SK-N-MC (cell line): ENCODE measurements at regions not wholly inside any gene's neighbourhood (a gene's known extent, or its start where the extent isn't known, plus 50 kb on each side); places are given as distances from the start of the nearest gene placed in this dataset.

Source experiments
- DNase-seq: peaks from one replicate; pipeline ENCODE4 v3.0.0-alpha.2; 2011; ENCODE audit warnings: low read depth, low spot score
- H3K27ac ChIP-seq: fragments of 200-600 bp; sonication (generic); 2 replicates; pipeline ENCODE4 v1.5.1; 2016; ENCODE audit warnings: mixed run types
- H3K36me3 ChIP-seq: fragments of 200-600 bp; sonication (generic); 2 replicates; pipeline ENCODE4 v1.6.1; 2017; ENCODE audit warnings: antibody characterized with exemption, low read length, mixed read lengths; ENCODE audit not compliant: insufficient read depth
- H3K4me3 ChIP-seq: fragments of 200-600 bp; sonication (generic); 2 replicates; pipeline ENCODE4 v1.5.1; 2016
- H3K9ac ChIP-seq: fragments of 200-600 bp; sonication (generic); 2 replicates; pipeline ENCODE4 v1.8.0; 2017; ENCODE audit warnings: mixed run types, mixed read lengths; ENCODE audit not compliant: insufficient read length
- H3K9me3 ChIP-seq: fragments of 200-600 bp; sonication (generic); 2 replicates; pipeline ENCODE4 v1.6.1; 2017; ENCODE audit warnings: low read depth, mild to moderate bottlenecking, antibody characterized with exemption, low read length, moderate library complexity, mixed read lengths
- EZH2 ChIP-seq: fragments of 200-600 bp; sonication (generic); IDR thresholded peaks from one replicate; pipeline ENCODE4 v1.6.1; 2017; ENCODE audit warnings: antibody characterized with exemption
- FOXP2 ChIP-seq: optimal IDR thresholded peaks from 2 replicates; pipeline ENCODE3; 2011; ENCODE audit warnings: mild to moderate bottlenecking, moderate library complexity; ENCODE audit not compliant: insufficient read depth; ENCODE audit errors: extremely low read length, control extremely low read depth
- POLR2AphosphoS5 ChIP-seq: IDR thresholded peaks from 2 replicates; pipeline ENCODE4 v1.6.1; 2012; ENCODE audit warnings: mild to moderate bottlenecking, low read depth, low read length, borderline replicate concordance

- Histone ChIP-seq H3K27ac (no peak overlapping the region), H3K9ac (no peak overlapping the region), H3K9me3 (no peaks in the 10 kb centered on the region), H3K36me3 (no peaks in the 10 kb centered on the region), H3K4me3 (no peak overlapping the region)
- no peak for DNase-seq
- TF ChIP-seq EZH2 (no peak), POLR2AphosphoS5 (no peak), FOXP2 (no peak)
Observed at GRCh38 chrX:4754878-4755604, 1041.6 kb upstream of the PRKX start.

GRCh38 chrX:4741024-4741423 is 1027.6 kb upstream of the PRKX start:
- TF ChIP-seq FOXP2 = no peak
- no peak for TF ChIP-seq POLR2AphosphoS5
- TF ChIP-seq EZH2 = no peak
- no peak for DNase-seq
- Histone ChIP-seq H3K27ac (no peak overlapping the region), H3K9ac (no peak overlapping the region), H3K36me3 (no peaks in the 10 kb centered on the region), H3K9me3 (no peaks in the 10 kb centered on the region), H3K4me3 (no peak overlapping the region)

- TF ChIP-seq FOXP2 (no peak), EZH2 (no peak), POLR2AphosphoS5 (no peak)
- H3K9ac ChIP-seq = no peak overlapping the region
- no peaks in the 10 kb centered on the region for H3K36me3 ChIP-seq
- no peak for DNase-seq
- H3K9me3 ChIP-seq = no peaks in the 10 kb centered on the region
- H3K4me3 ChIP-seq = no peak overlapping the region
- no peak overlapping the region for H3K27ac ChIP-seq
Observed at GRCh38 chrX:4735299-4735698, 1021.9 kb upstream of the PRKX start.

GRCh38 chrX:4710618-4711433 is 997.4 kb upstream of the PRKX start:
- TF ChIP-seq POLR2AphosphoS5 (no peak), FOXP2 (no peak), EZH2 (no peak)
- Histone ChIP-seq H3K9me3 (no peaks in the 10 kb centered on the region), H3K27ac (no peak overlapping the region), H3K36me3 (no peaks in the 10 kb centered on the region), H3K4me3 (no peak overlapping the region), H3K9ac (no peak overlapping the region)
- no peak for DNase-seq

- DNase-seq = no peak
- no peak for TF ChIP-seq EZH2
- TF ChIP-seq FOXP2 = no peak
- TF ChIP-seq POLR2AphosphoS5 = no peak
Observed at GRCh38 chrX:4708970-4709760, 995.7 kb upstream of the PRKX start.

GRCh38 chrX:4706961-4707360 is 993.5 kb upstream of the PRKX start:
- no peak for DNase-seq
- Histone ChIP-seq H3K9me3 (no peaks in the 10 kb centered on the region), H3K27ac (no peak overlapping the region), H3K9ac (no peak overlapping the region), H3K4me3 (no peak overlapping the region), H3K36me3 (no peaks in the 10 kb centered on the region)
- TF ChIP-seq FOXP2 (no peak), EZH2 (no peak), POLR2AphosphoS5 (no peak)

More at GRCh38 chrX:4708970-4709760, 995.7 kb upstream of the PRKX start:
- H3K36me3 ChIP-seq = no peaks in the 10 kb centered on the region
- no peaks in the 10 kb centered on the region for H3K9me3 ChIP-seq
- H3K4me3 ChIP-seq = no peak overlapping the region
- H3K9ac ChIP-seq = no peak overlapping the region
- no peak overlapping the region for H3K27ac ChIP-seq

- Histone ChIP-seq H3K36me3 (no peaks in the 10 kb centered on the region), H3K9me3 (no peaks in the 10 kb centered on the region), H3K9ac (no peak overlapping the region), H3K4me3 (no peak overlapping the region), H3K27ac (no peak overlapping the region)
- no peak for TF ChIP-seq FOXP2
- no peak for TF ChIP-seq EZH2
- no peak for TF ChIP-seq POLR2AphosphoS5
- DNase-seq = no peak
Observed at GRCh38 chrX:4690521-4690920, 977.1 kb upstream of the PRKX start.

- H3K4me3 ChIP-seq = no peak overlapping the region
- H3K9me3 ChIP-seq = no peaks in the 10 kb centered on the region
Observed at GRCh38 chrX:4682636-4683035, 969.2 kb upstream of the PRKX start.

More at GRCh38 chrX:4682636-4683035, 969.2 kb upstream of the PRKX start:
- H3K9ac ChIP-seq = no peak overlapping the region
- DNase-seq = no peak
- TF ChIP-seq EZH2 (no peak), FOXP2 (no peak), POLR2AphosphoS5 (no peak)
- H3K36me3 ChIP-seq = no peaks in the 10 kb centered on the region
- H3K27ac ChIP-seq = peak overlapping the region; percentile 73
